ENCODE measurements at regions not wholly inside any gene's neighbourhood (a gene's known extent, or its start where the extent isn't known, plus 50 kb on each side); places are given as distances from the start of the nearest gene placed in this dataset.
"Not testable (repeated sequence)": the region's sequence is repeated elsewhere in the genome, so short reads cannot be mapped to it uniquely, and the experiment has no call there.

GRCh38 chr1:166703141-166703540, 136.1 kb upstream of the POGK start:
- no peak for DNase-seq

- DNase-seq: no peak
Measured at GRCh38 chr1:166703726-166704462, 135.4 kb upstream of the POGK start.

- no peak for DNase-seq
Measured at GRCh38 chr1:166705376-166706289, 133.6 kb upstream of the POGK start.

GRCh38 chr1:166716620-166717019, 122.7 kb upstream of the POGK start:
- DNase-seq: no peak

GRCh38 chr1:166721145-166721544, 118.1 kb upstream of the POGK start:
- DNase-seq: no peak

GRCh38 chr1:166730299-166730888, 108.9 kb upstream of the POGK start:
- DNase-seq: no peak

- no peak for DNase-seq
Measured at GRCh38 chr1:166738140-166738539, 101.1 kb upstream of the POGK start.

- DNase-seq: no peak
Measured at GRCh38 chr1:166738873-166739272, 100.4 kb upstream of the POGK start.

- no peak for DNase-seq
Measured at GRCh38 chr1:166740668-166741276, 98.5 kb upstream of the POGK start.

GRCh38 chr1:166763318-166763717, 76.0 kb upstream of the POGK start:
- DNase-seq: no peak

GRCh38 chr1:166766942-166767341, 72.3 kb upstream of the POGK start:
- no peak for DNase-seq

GRCh38 chr1:166784646-166785045, 54.6 kb upstream of the POGK start:
- DNase-seq: not testable (repeated sequence)

- DNase-seq: no peak
Measured at GRCh38 chr1:166785987-166786386, 53.3 kb upstream of the POGK start.

- DNase-seq: no peak
Measured at GRCh38 chr1:166789286-166789685, 50.0 kb upstream of the POGK start.
